GM12874 (cell line): ENCODE measurements at regions not wholly inside any gene's neighbourhood (a gene's known extent, or its start where the extent isn't known, plus 50 kb on each side); places are given as distances from the start of the nearest gene placed in this dataset.

ENCODE experiments used
- TF ChIP-seq, protein P1 (sequence below): IDR thresholded peaks from 2 replicates; pipeline ENCODE4 v1.5.1; 2011; ENCODE audit warnings: low read depth, mild to moderate bottlenecking, control low read depth, low read length, moderate library complexity; ENCODE audit not compliant: insufficient read depth

DNA sequence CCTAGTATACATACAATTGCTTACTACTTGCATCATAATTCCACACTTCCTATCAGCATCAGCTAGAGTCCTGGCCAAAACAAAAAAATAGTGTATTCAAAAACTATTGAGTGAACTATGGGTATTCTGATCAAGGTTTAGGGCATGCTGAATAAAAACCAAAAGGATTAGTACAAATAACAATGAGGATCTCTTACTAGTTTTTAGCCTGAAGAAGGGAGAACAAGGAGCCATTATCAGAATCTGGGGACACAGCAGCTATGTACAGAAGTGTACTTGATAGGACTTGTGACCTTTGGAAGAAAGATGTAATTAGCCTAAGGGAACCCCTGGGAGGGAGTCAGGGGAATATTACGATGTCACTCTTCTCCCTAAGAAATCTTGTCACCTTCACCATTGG, 832.2 kb downstream of the SQOR start:
- TF ChIP-seq, protein P1, sequence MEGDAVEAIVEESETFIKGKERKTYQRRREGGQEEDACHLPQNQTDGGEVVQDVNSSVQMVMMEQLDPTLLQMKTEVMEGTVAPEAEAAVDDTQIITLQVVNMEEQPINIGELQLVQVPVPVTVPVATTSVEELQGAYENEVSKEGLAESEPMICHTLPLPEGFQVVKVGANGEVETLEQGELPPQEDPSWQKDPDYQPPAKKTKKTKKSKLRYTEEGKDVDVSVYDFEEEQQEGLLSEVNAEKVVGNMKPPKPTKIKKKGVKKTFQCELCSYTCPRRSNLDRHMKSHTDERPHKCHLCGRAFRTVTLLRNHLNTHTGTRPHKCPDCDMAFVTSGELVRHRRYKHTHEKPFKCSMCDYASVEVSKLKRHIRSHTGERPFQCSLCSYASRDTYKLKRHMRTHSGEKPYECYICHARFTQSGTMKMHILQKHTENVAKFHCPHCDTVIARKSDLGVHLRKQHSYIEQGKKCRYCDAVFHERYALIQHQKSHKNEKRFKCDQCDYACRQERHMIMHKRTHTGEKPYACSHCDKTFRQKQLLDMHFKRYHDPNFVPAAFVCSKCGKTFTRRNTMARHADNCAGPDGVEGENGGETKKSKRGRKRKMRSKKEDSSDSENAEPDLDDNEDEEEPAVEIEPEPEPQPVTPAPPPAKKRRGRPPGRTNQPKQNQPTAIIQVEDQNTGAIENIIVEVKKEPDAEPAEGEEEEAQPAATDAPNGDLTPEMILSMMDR = no peak

DNA sequence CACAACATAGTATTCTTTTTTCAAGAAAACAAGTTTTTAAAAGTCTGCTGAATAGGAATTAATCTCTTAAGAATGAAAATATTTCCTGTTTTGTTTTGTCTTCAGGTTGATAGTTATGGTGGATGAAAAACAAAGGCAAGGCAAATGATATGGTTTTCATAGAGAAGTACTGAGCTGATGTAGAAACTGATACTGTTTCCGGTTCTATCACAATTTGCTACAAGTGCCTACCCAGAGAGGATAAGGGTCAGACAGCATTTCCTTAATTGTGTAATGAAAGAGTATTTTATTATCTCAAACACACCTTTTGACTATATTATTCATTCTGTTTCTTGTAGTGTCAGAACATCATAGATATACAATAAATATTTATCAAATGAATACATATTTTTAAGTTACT, 836.3 kb downstream of the SQOR start:
- TF ChIP-seq, protein P1 = no peak

DNA sequence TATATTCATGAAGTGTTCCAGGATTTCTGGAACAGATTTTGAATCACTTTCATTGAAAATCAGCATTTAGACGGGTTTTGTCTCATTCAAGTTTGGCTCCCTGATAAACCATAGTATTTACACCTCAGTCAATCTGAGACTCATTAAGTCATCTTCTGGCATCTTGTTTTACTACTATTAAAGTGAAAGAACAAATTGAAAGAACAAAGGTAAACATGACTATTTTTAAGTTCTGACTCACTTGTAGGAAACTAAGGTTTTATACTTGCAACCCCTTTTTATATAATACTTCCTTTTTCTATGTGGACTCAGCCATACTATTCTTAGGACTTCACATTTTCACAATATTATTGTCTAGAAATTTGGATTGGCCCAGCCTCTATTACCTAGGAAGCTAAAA, 854.4 kb downstream of the SQOR start:
- TF ChIP-seq, protein P1 = no peak

DNA sequence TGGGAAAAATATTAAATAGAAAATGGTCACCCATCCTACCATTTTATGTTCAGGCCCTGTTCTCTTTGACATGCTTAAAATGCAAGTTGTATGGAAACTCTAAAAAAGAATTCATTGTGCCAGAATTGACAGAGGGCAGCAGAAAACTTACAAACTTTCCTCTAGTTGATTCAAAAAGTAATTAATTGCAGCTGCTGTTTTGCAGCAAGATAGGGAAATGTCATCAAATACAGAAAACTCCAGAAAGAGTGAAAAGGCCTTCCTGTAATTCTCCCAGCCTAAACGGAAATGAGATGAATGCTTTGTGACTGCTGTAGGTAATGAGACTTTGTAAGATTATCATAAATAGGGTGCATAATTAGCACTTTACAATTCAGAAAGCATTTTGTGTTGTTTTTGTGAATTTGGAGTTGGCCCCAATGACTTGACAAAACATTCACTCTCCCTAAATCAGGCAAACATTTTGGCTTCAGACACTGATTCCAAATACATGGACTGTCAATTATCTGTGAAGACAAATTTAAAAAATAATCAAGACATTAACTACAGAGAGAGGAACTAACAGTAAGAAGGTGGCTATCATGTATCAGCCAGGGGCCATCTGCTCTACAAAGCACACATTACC, 861.8 kb downstream of the SQOR start:
- TF ChIP-seq, protein P1 = no peak

DNA sequence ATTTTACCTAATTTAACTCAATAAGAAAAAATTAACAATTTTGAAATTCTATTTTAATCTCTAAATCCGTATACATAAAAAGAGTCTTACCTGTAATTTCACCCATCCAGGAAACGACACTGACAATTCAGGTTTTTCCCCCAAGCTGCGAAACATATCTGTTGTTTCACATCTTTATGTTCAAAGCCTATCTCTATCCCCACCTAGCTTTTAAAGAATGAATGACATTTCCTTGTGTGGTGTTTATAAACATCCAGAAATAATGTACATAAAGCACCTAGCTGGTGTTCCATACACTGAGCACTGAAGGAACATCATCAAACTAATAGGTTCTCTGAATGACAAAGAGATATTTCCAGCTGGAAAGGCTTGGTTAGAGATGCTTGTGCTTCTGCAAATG, 867.8 kb downstream of the SQOR start:
- TF ChIP-seq, protein P1 = no peak

DNA sequence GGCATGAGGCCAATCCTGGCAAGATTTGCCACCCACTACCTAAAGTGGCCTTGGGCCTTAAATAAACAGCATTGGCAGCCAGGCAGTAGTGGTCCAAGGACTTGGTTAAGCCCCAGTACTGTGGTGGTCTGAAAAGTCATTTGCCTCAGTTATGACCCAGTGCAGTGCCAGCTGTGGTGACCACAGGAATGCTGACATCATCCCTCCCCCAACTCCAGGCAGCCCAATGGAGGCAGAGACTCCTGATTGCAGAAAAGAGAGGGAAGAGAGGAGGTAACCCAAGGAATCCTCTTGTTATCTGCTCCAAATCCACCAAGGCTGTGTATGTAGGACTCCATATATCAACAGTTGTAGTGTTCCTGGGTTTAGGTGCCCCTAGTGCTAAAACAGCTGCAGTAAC, 883.6 kb downstream of the SQOR start:
- TF ChIP-seq, protein P1 = no peak

DNA sequence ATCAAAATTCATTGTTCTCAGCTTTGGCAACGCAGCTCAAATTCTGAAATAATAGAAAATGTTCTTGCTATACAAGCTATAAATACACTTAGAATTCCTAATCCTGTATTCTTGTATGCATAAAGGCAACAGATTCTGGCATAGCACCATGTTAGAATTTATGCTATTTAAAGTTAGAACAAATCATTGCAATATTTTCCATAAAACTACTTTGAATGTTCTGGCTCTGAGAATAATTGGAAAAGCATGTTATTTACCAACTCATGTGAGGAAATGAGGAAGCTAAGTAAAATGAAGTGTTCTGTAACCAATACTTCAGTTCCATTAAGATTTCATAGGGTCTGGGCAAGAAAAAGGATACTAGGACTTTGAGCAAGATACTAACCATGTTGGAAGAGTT, 888.9 kb downstream of the SQOR start:
- TF ChIP-seq, protein P1 = no peak
